SK-N-MC (cell line): ENCODE measurements at regions not wholly inside any gene's neighbourhood (a gene's known extent, or its start where the extent isn't known, plus 50 kb on each side); places are given as distances from the start of the nearest gene placed in this dataset.

Experiments used
- DNase-seq: peaks from one replicate; pipeline ENCODE4 v3.0.0-alpha.2; 2011; ENCODE audit warnings: low read depth, low spot score
- H3K27ac ChIP-seq: fragments of 200-600 bp; sonication (generic); 2 replicates; pipeline ENCODE4 v1.5.1; 2016; ENCODE audit warnings: mixed run types
- H3K36me3 ChIP-seq: fragments of 200-600 bp; sonication (generic); 2 replicates; pipeline ENCODE4 v1.6.1; 2017; ENCODE audit warnings: antibody characterized with exemption, low read length, mixed read lengths; ENCODE audit not compliant: insufficient read depth
- H3K4me3 ChIP-seq: fragments of 200-600 bp; sonication (generic); 2 replicates; pipeline ENCODE4 v1.5.1; 2016
- H3K9ac ChIP-seq: fragments of 200-600 bp; sonication (generic); 2 replicates; pipeline ENCODE4 v1.8.0; 2017; ENCODE audit warnings: mixed run types, mixed read lengths; ENCODE audit not compliant: insufficient read length
- H3K9me3 ChIP-seq: fragments of 200-600 bp; sonication (generic); 2 replicates; pipeline ENCODE4 v1.6.1; 2017; ENCODE audit warnings: low read depth, mild to moderate bottlenecking, antibody characterized with exemption, low read length, moderate library complexity, mixed read lengths
- EZH2 ChIP-seq: fragments of 200-600 bp; sonication (generic); IDR thresholded peaks from one replicate; pipeline ENCODE4 v1.6.1; 2017; ENCODE audit warnings: antibody characterized with exemption
- FOXP2 ChIP-seq: optimal IDR thresholded peaks from 2 replicates; pipeline ENCODE3; 2011; ENCODE audit warnings: mild to moderate bottlenecking, moderate library complexity; ENCODE audit not compliant: insufficient read depth; ENCODE audit errors: extremely low read length, control extremely low read depth
- POLR2AphosphoS5 ChIP-seq: IDR thresholded peaks from 2 replicates; pipeline ENCODE4 v1.6.1; 2012; ENCODE audit warnings: mild to moderate bottlenecking, low read depth, low read length, borderline replicate concordance

GRCh38 chr5:91699429-91699828 lies 316.3 kb upstream of the ARRDC3 start:
- H3K27ac ChIP-seq = peak overlapping the region; percentile 16; the same call in 1 of the 2 replicates
- H3K9ac ChIP-seq = no peak overlapping the region
- no peaks in the 10 kb centered on the region; the same call in 1 of the 2 replicates for H3K9me3 ChIP-seq
- no peaks in the 10 kb centered on the region; the same call in 1 of the 2 replicates for H3K36me3 ChIP-seq
- no peak for DNase-seq
- no peak overlapping the region for H3K4me3 ChIP-seq
- no peak for TF ChIP-seq EZH2
- no peak for TF ChIP-seq FOXP2
- no peak for TF ChIP-seq POLR2AphosphoS5

GRCh38 chr5:91691592-91691991 lies 308.5 kb upstream of the ARRDC3 start:
- H3K27ac ChIP-seq = no peak overlapping the region
- no peak for DNase-seq
- TF ChIP-seq FOXP2 (no peak), EZH2 (no peak), POLR2AphosphoS5 (no peak)
- no peak overlapping the region for H3K4me3 ChIP-seq
- H3K36me3 ChIP-seq = no peaks in the 10 kb centered on the region; the same call in 1 of the 2 replicates
- peaks cover 5% of the 10 kb centered on the region; the same call in 1 of the 2 replicates for H3K9me3 ChIP-seq
- no peak overlapping the region for H3K9ac ChIP-seq

- no peak overlapping the region for H3K4me3 ChIP-seq
- TF ChIP-seq EZH2 (no peak), FOXP2 (no peak), POLR2AphosphoS5 (no peak)
- H3K9ac ChIP-seq = no peak overlapping the region
- peaks cover 5% of the 10 kb centered on the region; the same call in 1 of the 2 replicates for H3K9me3 ChIP-seq
- no peaks in the 10 kb centered on the region; the same call in 1 of the 2 replicates for H3K36me3 ChIP-seq
- DNase-seq = no peak
- H3K27ac ChIP-seq = no peak overlapping the region
Measured at GRCh38 chr5:91690921-91691320, 307.8 kb upstream of the ARRDC3 start.

GRCh38 chr5:91687430-91687829 lies 304.3 kb upstream of the ARRDC3 start:
- Histone ChIP-seq H3K27ac (no peak overlapping the region), H3K9me3 (no peaks in the 10 kb centered on the region; the same call in 1 of the 2 replicates), H3K4me3 (no peak overlapping the region), H3K9ac (no peak overlapping the region), H3K36me3 (no peaks in the 10 kb centered on the region)
- TF ChIP-seq EZH2 = no peak
- no peak for TF ChIP-seq POLR2AphosphoS5
- TF ChIP-seq FOXP2 = no peak
- no peak for DNase-seq

GRCh38 chr5:91684625-91685024 lies 301.5 kb upstream of the ARRDC3 start:
- no peak for DNase-seq
- Histone ChIP-seq H3K4me3 (no peak overlapping the region), H3K36me3 (peaks cover 4% of the 10 kb centered on the region; the same call in 1 of the 2 replicates), H3K9ac (no peak overlapping the region), H3K9me3 (no peaks in the 10 kb centered on the region; the same call in 1 of the 2 replicates), H3K27ac (no peak overlapping the region)
- TF ChIP-seq POLR2AphosphoS5 (no peak), FOXP2 (no peak), EZH2 (no peak)

GRCh38 chr5:91670563-91670962 lies 287.4 kb upstream of the ARRDC3 start:
- peak overlapping the region; percentile 22; the same call in 1 of the 2 replicates for H3K4me3 ChIP-seq
- TF ChIP-seq POLR2AphosphoS5 = no peak
- no peak for TF ChIP-seq FOXP2
- no peak for TF ChIP-seq EZH2
- peak overlapping the region; percentile 18 for H3K9ac ChIP-seq
- no peaks in the 10 kb centered on the region for H3K9me3 ChIP-seq
- peak overlapping the region; percentile 90 for H3K27ac ChIP-seq
- no peaks in the 10 kb centered on the region for H3K36me3 ChIP-seq
- no peak for DNase-seq

- H3K4me3 ChIP-seq = peak overlapping the region; percentile 22; the same call in 1 of the 2 replicates
- no peaks in the 10 kb centered on the region for H3K36me3 ChIP-seq
- H3K27ac ChIP-seq = peak overlapping the region; percentile 90
- H3K9me3 ChIP-seq = no peaks in the 10 kb centered on the region
- H3K9ac ChIP-seq = peak overlapping the region; percentile 18
- TF ChIP-seq EZH2 (no peak), FOXP2 (no peak), POLR2AphosphoS5 (no peak)
- no peak for DNase-seq
Measured at GRCh38 chr5:91670122-91670521, 287.0 kb upstream of the ARRDC3 start.

GRCh38 chr5:91668261-91668660 lies 285.1 kb upstream of the ARRDC3 start:
- Histone ChIP-seq H3K9ac (no peak overlapping the region), H3K9me3 (no peaks in the 10 kb centered on the region), H3K4me3 (peak overlapping the region; percentile 27; the same call in 1 of the 2 replicates), H3K27ac (peak overlapping the region; percentile 90; the same call in 1 of the 2 replicates), H3K36me3 (no peaks in the 10 kb centered on the region)
- no peak for TF ChIP-seq FOXP2
- TF ChIP-seq POLR2AphosphoS5 = no peak
- no peak for TF ChIP-seq EZH2
- peak; percentile 92 for DNase-seq

- H3K9ac ChIP-seq = no peak overlapping the region
- no peak overlapping the region for H3K27ac ChIP-seq
- TF ChIP-seq EZH2 (no peak), FOXP2 (no peak), POLR2AphosphoS5 (no peak)
- no peak for DNase-seq
- peaks cover 6% of the 10 kb centered on the region; the same call in 1 of the 2 replicates for H3K9me3 ChIP-seq
- no peaks in the 10 kb centered on the region for H3K36me3 ChIP-seq
- no peak overlapping the region for H3K4me3 ChIP-seq
Measured at GRCh38 chr5:91652678-91653077, 269.6 kb upstream of the ARRDC3 start.
